Chondrocyte (in vitro differentiated cells): ENCODE measurements at regions not wholly inside any gene's neighbourhood (a gene's known extent, or its start where the extent isn't known, plus 50 kb on each side); places are given as distances from the start of the nearest gene placed in this dataset.

Source experiments
- DNase-seq: peaks from one replicate; pipeline ENCODE4 v3.0.0; 2021; ENCODE audit warnings: mixed read lengths, low spot score
- H3K27ac Mint-ChIP-seq: one replicate; pipeline ENCODE4 v1.8.0; 2021; ENCODE audit warnings: mild to moderate bottlenecking, moderate library complexity, mixed read lengths; ENCODE audit not compliant: unreplicated experiment
- H3K27me3 Mint-ChIP-seq: 2 replicates; pipeline ENCODE4 v1.8.0; 2021; ENCODE audit warnings: low read depth, mixed read lengths
- H3K36me3 Mint-ChIP-seq: 2 replicates; pipeline ENCODE4 v1.8.0; 2021; ENCODE audit warnings: low read depth, mixed read lengths
- H3K4me1 Mint-ChIP-seq: 2 replicates; pipeline ENCODE4 v1.8.0; 2021; ENCODE audit warnings: low read depth, mild to moderate bottlenecking, mixed read lengths
- H3K4me3 Mint-ChIP-seq: one replicate; pipeline ENCODE4 v1.8.0; 2021; ENCODE audit warnings: mild to moderate bottlenecking, moderate library complexity, mixed read lengths; ENCODE audit not compliant: unreplicated experiment
- H3K9me3 Mint-ChIP-seq: 2 replicates; pipeline ENCODE4 v1.8.0; 2021; ENCODE audit warnings: low read depth, mixed read lengths
- TF ChIP-seq, protein P1 (sequence below): fragments of 200-600 bp; sonication (generic); IDR thresholded peaks from 2 replicates; pipeline ENCODE4 v1.5.0; 2021; ENCODE audit warnings: antibody characterized with exemption, mild to moderate bottlenecking, moderate library complexity

DNA sequence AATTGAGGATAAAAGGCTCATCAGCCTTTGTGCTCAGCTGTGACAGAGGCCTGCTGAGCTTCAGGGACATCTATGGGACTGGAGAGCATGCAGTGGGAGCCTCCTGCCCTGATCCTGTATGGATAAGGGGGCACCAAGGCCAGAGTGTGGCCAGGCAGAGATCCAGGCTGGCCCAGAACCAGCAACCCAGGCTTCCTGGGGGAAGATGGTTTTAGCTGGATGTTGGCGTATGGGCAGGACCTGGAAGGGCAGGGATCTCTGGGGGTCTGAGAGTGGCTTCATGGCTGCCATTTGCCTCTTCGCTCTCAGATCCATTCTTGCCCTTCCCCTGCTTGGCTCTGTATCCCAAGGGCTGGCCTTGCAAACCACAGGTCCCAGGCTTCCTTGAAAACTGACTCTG lies 169.9 kb downstream of the MACROH2A1 start:
- H3K4me3 Mint-ChIP-seq = no peak overlapping the region
- H3K9me3 Mint-ChIP-seq = no peaks in the 10 kb centered on the region
- no peaks in the 10 kb centered on the region for H3K36me3 Mint-ChIP-seq
- TF ChIP-seq, protein P1, sequence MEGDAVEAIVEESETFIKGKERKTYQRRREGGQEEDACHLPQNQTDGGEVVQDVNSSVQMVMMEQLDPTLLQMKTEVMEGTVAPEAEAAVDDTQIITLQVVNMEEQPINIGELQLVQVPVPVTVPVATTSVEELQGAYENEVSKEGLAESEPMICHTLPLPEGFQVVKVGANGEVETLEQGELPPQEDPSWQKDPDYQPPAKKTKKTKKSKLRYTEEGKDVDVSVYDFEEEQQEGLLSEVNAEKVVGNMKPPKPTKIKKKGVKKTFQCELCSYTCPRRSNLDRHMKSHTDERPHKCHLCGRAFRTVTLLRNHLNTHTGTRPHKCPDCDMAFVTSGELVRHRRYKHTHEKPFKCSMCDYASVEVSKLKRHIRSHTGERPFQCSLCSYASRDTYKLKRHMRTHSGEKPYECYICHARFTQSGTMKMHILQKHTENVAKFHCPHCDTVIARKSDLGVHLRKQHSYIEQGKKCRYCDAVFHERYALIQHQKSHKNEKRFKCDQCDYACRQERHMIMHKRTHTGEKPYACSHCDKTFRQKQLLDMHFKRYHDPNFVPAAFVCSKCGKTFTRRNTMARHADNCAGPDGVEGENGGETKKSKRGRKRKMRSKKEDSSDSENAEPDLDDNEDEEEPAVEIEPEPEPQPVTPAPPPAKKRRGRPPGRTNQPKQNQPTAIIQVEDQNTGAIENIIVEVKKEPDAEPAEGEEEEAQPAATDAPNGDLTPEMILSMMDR = no peak
- peaks cover 10% of the 10 kb centered on the region for H3K27me3 Mint-ChIP-seq
- DNase-seq = peak; percentile 30
- peaks cover 18% of the 10 kb centered on the region for H3K4me1 Mint-ChIP-seq
- no peak overlapping the region for H3K27ac Mint-ChIP-seq

DNA sequence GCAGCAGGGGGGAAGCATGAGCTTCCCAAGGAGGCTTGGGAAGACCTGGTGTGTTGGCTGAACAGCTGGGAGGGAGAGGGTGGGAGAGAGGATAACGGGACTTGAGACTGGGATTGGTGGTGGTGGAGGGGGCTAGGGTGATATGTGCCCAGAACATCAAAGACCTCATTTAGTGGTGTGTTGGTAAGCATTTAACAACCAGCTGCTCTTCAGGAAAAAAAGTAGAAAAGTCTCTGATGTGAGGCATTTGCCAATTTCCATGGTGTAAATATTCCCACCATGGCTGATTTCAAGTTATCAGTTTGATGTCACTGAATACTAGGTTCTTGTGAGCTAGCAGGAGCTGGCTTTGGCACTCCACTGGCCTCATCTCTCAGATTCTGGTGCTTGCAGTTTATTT lies 170.8 kb downstream of the MACROH2A1 start:
- DNase-seq = no peak
- TF ChIP-seq, protein P1 = no peak

DNA sequence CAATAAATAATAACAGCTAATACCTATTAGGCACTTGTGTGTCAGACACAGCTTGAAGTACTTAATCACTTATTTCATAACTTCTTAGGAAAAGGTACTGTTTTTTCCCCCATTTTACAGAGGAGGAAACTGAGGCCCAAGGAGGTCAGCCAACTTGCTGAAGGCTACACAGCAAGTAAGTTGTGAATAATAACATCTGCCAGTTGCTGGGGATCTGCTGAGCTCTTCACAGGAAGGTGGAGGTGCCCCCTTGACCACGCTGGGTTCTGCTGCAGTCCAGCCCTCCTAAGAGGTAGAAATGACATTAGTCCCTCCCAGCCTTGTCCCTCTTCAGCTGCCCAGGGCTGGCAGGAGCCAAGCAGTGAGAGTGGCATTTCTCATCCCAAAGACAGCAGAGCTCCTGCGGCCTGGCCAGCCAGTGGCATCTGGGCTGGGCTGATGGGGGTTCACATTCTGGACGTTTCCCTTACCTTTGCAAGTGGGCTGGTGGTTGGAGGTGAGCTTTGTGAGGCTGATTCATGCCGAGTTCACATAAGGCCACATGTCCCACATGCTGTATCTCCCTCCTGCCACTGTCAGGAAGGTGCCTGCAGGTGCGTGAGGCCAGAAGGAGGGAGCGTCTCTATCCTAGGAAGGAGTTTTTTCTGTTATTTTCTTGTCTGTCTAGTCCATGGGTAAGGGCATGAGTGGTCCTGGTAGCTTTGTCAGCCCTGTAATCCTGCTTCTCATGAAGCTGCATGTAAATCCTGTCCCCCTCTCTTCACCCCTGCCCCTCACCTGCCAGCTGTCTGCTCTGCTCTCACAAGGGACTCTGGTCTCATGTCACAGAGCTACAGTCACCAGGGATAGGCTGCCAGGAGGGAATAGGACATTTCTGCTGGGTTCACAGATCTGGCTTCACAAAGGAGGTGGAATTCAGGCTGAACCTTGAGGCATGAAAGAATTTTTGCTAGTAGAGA lies 171.7 kb downstream of the MACROH2A1 start:
- peak; percentile 54 for DNase-seq
- H3K9me3 Mint-ChIP-seq = no peaks in the 10 kb centered on the region
- peaks cover 16% of the 10 kb centered on the region for H3K27me3 Mint-ChIP-seq
- H3K4me1 Mint-ChIP-seq = peaks cover 12% of the 10 kb centered on the region
- no peak overlapping the region for H3K27ac Mint-ChIP-seq
- TF ChIP-seq, protein P1 = no peak
- no peak overlapping the region for H3K4me3 Mint-ChIP-seq
- no peaks in the 10 kb centered on the region for H3K36me3 Mint-ChIP-seq

More for the DNA sequence above, 170.8 kb downstream of the MACROH2A1 start:
- H3K36me3 Mint-ChIP-seq = no peaks in the 10 kb centered on the region
- no peak overlapping the region for H3K27ac Mint-ChIP-seq
- peaks cover 15% of the 10 kb centered on the region for H3K27me3 Mint-ChIP-seq
- no peak overlapping the region for H3K4me3 Mint-ChIP-seq
- H3K9me3 Mint-ChIP-seq = no peaks in the 10 kb centered on the region
- H3K4me1 Mint-ChIP-seq = peaks cover 15% of the 10 kb centered on the region

DNA sequence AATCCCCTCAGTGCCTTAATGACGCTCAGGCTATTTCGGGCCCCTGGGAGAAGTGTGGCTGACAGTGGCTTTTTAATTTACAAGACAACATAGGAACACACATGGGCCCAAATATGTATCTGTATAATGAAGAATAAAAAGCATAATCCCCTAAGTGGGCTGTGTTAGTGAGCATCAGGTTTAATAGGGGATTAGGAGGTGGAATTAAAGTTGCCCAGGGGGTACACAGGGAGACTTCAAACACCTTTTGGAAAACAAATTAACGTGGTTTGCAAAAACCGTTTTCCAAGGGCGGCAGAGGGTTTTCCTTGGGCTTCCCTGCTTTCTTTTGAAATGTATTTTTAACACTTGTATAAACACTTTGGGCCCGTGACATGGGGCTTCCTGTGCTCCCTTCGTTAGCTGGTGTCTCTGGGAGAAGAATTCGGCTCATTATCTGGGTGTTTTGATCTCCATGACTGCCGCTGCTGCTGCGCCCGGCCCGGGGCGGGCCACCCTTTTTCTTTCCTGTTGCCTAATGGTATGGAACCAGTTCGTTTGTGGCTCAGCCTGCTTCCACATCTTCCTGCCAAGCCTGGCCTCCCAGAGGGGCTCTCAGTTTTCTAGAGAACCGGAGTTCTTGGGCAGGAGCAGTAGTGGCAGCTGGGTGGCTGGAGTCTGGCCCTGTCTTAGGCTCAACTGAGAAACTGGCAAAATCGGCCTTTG lies 173.0 kb downstream of the MACROH2A1 start:
- Mint-ChIP-seq H3K4me1 (peaks cover 10% of the 10 kb centered on the region), H3K27me3 (peaks cover 16% of the 10 kb centered on the region), H3K4me3 (no peak overlapping the region), H3K36me3 (no peaks in the 10 kb centered on the region), H3K9me3 (no peaks in the 10 kb centered on the region), H3K27ac (no peak overlapping the region)
- DNase-seq = peak; percentile 57
- TF ChIP-seq, protein P1 = no peak

DNA sequence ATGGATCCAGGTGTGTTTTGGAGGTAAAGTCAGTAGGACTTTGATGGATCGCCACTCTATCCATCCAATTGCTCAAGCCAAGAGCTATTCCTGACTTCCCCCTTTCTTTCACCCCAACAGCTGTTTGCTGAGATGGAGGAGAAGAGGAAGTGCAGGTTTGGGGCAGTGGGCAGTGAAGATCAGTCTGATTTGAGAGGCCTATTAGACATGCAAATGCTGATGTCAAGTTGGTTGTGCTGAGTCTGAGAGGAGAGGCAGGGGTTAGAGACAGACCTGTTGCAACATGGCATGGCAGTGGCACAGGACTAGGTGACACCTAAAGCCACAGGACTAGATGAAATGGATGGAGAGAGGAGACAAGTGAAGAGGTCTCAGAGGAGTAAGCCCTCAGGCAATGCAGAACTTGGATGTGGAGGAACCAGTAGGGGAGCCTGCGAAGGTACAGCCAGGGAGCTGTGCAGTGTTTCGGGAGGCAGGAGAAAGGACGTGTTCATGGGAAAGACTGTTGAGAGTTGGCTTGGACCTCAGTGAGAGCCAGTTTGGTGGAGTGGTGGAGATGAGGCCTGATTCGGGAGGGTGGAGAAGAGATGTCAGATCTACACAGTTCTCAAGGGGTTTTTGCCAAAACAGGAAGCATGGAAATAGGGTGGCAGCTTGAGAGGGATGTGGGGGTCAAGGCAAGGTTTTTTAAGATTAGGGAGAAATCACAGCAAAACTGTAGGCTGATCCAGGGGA lies 175.0 kb downstream of the MACROH2A1 start:
- H3K4me1 Mint-ChIP-seq = peaks cover 3% of the 10 kb centered on the region
- H3K36me3 Mint-ChIP-seq = no peaks in the 10 kb centered on the region
- TF ChIP-seq, protein P1 = no peak
- no peak overlapping the region for H3K27ac Mint-ChIP-seq
- peak; percentile 13 for DNase-seq
- no peaks in the 10 kb centered on the region for H3K9me3 Mint-ChIP-seq
- H3K27me3 Mint-ChIP-seq = peaks cover 17% of the 10 kb centered on the region
- H3K4me3 Mint-ChIP-seq = no peak overlapping the region
